GM19240 (cell line): ENCODE measurements at regions not wholly inside any gene's neighbourhood (a gene's known extent, or its start where the extent isn't known, plus 50 kb on each side); places are given as distances from the start of the nearest gene placed in this dataset.
"Not testable (repeated sequence)": the region's sequence is repeated elsewhere in the genome, so short reads cannot be mapped to it uniquely, and the experiment has no call there.

Source experiments
- DNase-seq: peaks from one replicate; pipeline ENCODE4 v3.0.0; 2011; ENCODE audit warnings: low spot score; ENCODE audit not compliant: insufficient read length

DNA sequence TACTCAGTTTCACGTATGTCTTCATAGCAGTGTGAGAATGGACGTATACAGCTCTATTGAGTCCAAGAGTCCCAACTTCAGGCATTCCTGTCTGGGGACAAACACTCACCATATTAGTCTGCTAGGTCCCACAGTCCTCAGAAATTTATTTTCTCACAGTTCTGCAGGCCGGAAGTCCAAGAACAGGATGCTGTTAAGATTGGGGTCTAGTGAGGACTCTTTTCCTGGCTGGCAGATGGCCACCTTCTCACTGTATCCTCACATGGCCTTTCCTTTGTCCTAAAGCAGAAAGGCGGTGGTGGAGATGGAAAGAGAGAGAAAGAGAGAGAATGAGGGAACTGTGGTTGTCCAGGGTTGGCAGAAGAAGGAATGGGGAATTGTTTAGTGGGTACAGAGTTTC is 82.0 kb upstream of the PRKX start:
- DNase-seq, result not testable (repeated sequence)

- DNase-seq, result no peak
These were observed 78.0 kb upstream of the PRKX start for GRCh38 chrX:3791449-3791848.

- DNase-seq, result no peak
These were observed 75.2 kb upstream of the PRKX start for GRCh38 chrX:3788494-3789233.

DNA sequence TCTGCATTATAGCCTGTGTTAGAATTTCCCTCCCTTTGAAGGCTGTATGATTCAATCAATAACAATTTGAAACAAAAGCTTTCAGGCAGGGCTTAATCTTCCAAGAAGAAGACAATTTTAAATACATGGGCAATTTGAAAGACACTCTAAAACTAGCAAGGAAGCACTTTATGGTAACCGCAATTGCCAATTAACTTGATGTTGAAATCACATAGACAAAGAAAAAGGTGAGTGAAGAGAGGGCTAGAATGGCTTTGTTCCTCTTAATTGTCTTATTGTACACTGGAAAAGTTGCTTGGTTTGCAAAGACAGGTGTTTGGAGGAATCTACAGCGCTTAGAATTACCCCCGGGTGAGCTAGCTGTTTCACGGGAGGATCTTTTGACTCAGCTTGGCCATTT is 74.4 kb upstream of the PRKX start:
- DNase-seq, result no peak

GRCh38 chrX:3785822-3786221 is 72.4 kb upstream of the PRKX start:
- DNase-seq, result not testable (repeated sequence)

- DNase-seq, result no peak
These were observed 67.1 kb upstream of the PRKX start for GRCh38 chrX:3780564-3780963.

GRCh38 chrX:3779546-3779945 is 66.1 kb upstream of the PRKX start:
- DNase-seq, result no peak

GRCh38 chrX:3777416-3777815 is 64.0 kb upstream of the PRKX start:
- no peak for DNase-seq

GRCh38 chrX:3771766-3772165 is 58.3 kb upstream of the PRKX start:
- DNase-seq, result no peak

GRCh38 chrX:3768881-3769280 is 55.4 kb upstream of the PRKX start:
- no peak for DNase-seq
